HG03457 (cell line): ENCODE measurements at regions not wholly inside any gene's neighbourhood (a gene's known extent, or its start where the extent isn't known, plus 50 kb on each side); places are given as distances from the start of the nearest gene placed in this dataset.
"Not testable (repeated sequence)": the region's sequence is repeated elsewhere in the genome, so short reads cannot be mapped to it uniquely, and the experiment has no call there.

Source experiments
- ATAC-seq: cut with Tn5 transposase; IDR thresholded peaks from one replicate; pipeline ENCODE4 v1.9.1; 2021; ENCODE audit warnings: moderate number of reproducible peaks; ENCODE audit not compliant: unreplicated experiment

GRCh38 chr6:132202574-132202973, 198.7 kb downstream of the MOXD1 start:
- no peak for ATAC-seq

GRCh38 chr6:132199343-132199742, 201.9 kb downstream of the MOXD1 start:
- ATAC-seq = no peak

- ATAC-seq = no peak
Measured at GRCh38 chr6:132198896-132199295, 202.4 kb downstream of the MOXD1 start.

- no peak for ATAC-seq
Measured at GRCh38 chr6:132198040-132198439, 203.2 kb downstream of the MOXD1 start.

GRCh38 chr6:132194529-132194928, 206.7 kb downstream of the MOXD1 start:
- ATAC-seq = no peak

GRCh38 chr6:132192631-132193030, 208.6 kb downstream of the MOXD1 start:
- ATAC-seq = no peak

GRCh38 chr6:132190815-132191175, 210.5 kb downstream of the MOXD1 start:
- ATAC-seq = no peak

- ATAC-seq = peak; percentile 63
Measured at GRCh38 chr6:132190097-132190814, 211.0 kb downstream of the MOXD1 start.

- ATAC-seq = no peak
Measured at GRCh38 chr6:132188556-132189264, 212.6 kb downstream of the MOXD1 start.

GRCh38 chr6:132187816-132188215, 213.5 kb downstream of the MOXD1 start:
- ATAC-seq = no peak

- ATAC-seq = not testable (repeated sequence)
Measured at GRCh38 chr6:132184966-132185365, 216.3 kb downstream of the MOXD1 start.

- ATAC-seq = no peak
Measured at GRCh38 chr6:132179955-132180354, 221.3 kb downstream of the MOXD1 start.

- ATAC-seq = no peak
Measured at GRCh38 chr6:132174919-132175318, 223.7 kb upstream of the CCN2 start.

GRCh38 chr6:132168961-132169360, 217.8 kb upstream of the CCN2 start:
- ATAC-seq = no peak

GRCh38 chr6:132167929-132168892, 217.0 kb upstream of the CCN2 start:
- ATAC-seq = no peak

GRCh38 chr6:132166526-132167051, 215.4 kb upstream of the CCN2 start:
- no peak for ATAC-seq

- ATAC-seq = no peak
Measured at GRCh38 chr6:132165677-132166076, 214.5 kb upstream of the CCN2 start.

- no peak for ATAC-seq
Measured at GRCh38 chr6:132161283-132161682, 210.1 kb upstream of the CCN2 start.

GRCh38 chr6:132153221-132153898, 202.2 kb upstream of the CCN2 start:
- ATAC-seq = no peak

GRCh38 chr6:132147530-132148011, 196.4 kb upstream of the CCN2 start:
- no peak for ATAC-seq
